PC-9 (cell line): ENCODE measurements at regions not wholly inside any gene's neighbourhood (a gene's known extent, or its start where the extent isn't known, plus 50 kb on each side); places are given as distances from the start of the nearest gene placed in this dataset.

Source experiments
- EZH2 ChIP-seq: fragments of 200-600 bp; sonication (generic); IDR thresholded peaks from 2 replicates; pipeline ENCODE4 v1.8.0; 2017; ENCODE audit warnings: antibody characterized with exemption, low read depth
- TF ChIP-seq, protein P1 (sequence below): fragments of 200-600 bp; sonication (generic); conservative IDR thresholded peaks from 2 replicates; pipeline ENCODE4 v1.6.1; 2017; ENCODE audit warnings: mixed run types, antibody characterized with exemption, mild to moderate bottlenecking, moderate library complexity

DNA sequence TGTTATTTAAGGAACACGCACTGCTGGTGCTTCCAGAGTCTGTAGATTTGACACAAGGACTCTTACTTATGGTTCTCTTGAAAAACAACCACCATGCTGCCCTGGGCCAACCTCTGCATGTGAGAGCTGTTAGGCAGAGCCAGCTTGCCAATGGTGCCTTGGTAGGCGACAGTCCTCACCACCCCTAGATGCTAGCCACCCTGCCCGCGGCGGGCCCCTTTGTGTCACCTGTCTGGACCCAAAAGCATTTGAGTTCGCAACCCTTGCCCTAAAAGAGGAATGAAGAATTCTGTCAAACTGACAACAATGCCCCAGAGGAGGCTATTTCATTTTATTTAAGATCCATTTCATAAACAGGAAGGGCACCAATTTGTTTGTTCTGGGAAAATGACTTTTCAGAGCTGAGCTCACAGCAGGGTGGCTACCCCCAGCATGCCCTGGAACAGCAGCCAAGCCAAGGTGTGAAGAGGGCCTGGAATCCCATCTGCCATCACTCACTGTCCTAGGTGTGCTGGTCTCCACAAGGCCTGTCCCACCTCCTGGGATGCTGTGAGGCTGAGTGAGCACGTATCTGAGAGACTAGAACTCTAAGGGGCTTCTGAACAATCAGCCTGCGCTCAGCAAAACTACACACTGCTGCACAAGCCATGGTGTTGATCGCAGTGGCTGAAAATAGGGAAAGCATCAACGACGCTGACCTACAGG lies 63.8 kb upstream of the FZD10 start:
- TF ChIP-seq, protein P1, sequence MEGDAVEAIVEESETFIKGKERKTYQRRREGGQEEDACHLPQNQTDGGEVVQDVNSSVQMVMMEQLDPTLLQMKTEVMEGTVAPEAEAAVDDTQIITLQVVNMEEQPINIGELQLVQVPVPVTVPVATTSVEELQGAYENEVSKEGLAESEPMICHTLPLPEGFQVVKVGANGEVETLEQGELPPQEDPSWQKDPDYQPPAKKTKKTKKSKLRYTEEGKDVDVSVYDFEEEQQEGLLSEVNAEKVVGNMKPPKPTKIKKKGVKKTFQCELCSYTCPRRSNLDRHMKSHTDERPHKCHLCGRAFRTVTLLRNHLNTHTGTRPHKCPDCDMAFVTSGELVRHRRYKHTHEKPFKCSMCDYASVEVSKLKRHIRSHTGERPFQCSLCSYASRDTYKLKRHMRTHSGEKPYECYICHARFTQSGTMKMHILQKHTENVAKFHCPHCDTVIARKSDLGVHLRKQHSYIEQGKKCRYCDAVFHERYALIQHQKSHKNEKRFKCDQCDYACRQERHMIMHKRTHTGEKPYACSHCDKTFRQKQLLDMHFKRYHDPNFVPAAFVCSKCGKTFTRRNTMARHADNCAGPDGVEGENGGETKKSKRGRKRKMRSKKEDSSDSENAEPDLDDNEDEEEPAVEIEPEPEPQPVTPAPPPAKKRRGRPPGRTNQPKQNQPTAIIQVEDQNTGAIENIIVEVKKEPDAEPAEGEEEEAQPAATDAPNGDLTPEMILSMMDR, result no peak
- TF ChIP-seq EZH2, result no peak
